HG02973 (cell line): ENCODE measurements at regions not wholly inside any gene's neighbourhood (a gene's known extent, or its start where the extent isn't known, plus 50 kb on each side); places are given as distances from the start of the nearest gene placed in this dataset.
"Not testable (repeated sequence)": the region's sequence is repeated elsewhere in the genome, so short reads cannot be mapped to it uniquely, and the experiment has no call there.

Experiments used
- ATAC-seq: cut with Tn5 transposase; IDR thresholded peaks from one replicate; pipeline ENCODE4 v1.9.1; 2021; ENCODE audit warnings: moderate library complexity; ENCODE audit not compliant: unreplicated experiment

- not testable (repeated sequence) for ATAC-seq
These were observed 136.4 kb upstream of the FAM174A start for GRCh38 chr5:100398815-100399214.

- not testable (repeated sequence) for ATAC-seq
These were observed 155.8 kb upstream of the FAM174A start for GRCh38 chr5:100379254-100379858.

DNA sequence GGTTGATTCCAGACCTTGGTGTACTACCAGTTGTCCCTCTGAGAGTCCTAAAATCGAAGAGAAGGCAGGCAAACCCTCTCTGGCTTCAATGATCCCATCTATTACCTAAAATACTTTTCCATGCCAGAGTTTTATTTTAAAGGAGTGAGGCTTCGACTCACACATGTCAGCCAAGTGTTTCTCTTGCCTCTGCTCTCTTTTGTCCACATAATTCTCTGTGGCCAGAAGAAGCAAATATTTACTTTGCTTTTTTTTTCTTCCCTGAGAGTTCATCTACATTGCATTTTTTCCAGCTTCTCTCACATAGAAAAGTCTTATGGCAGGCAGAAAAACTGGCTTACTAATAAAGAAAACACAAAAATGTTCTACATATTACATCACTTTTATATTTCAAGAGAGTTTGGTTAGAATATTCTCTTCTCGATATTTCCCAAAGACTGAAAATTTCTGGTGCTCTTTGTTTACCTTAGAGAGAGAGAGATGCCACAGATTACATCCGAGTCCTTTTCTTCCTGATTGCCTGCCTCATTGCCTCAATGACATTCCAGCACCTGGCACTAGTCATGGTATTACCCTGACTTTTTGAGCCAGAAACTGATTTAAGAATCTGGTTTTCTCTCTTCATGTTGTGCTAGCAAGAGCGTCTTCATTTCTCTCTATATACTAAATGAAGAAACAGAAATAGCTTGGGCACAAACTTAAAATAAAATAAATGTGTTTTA is 170.3 kb upstream of the FAM174A start:
- ATAC-seq = not testable (repeated sequence)

GRCh38 chr5:100364343-100364742 is 170.8 kb upstream of the FAM174A start:
- ATAC-seq = not testable (repeated sequence)

DNA sequence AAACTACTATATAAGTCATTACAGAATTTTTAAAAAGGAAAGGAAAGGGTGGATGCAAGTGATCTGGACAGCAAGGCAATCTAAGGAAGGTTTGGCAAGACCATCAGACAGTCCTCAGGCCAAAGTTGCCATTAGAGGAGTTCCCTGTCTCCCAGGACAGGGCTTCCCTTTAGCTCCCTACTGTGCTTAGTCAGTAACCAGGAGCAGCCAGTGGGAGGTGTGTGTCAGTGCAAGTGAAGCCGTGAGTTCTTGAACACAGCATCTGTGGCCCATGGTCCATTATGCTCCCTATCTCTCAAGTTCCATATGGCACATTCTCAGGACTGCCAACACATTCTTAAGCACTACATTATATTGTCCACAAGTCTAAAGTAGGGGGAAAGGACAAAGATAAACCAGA is 175.2 kb upstream of the FAM174A start:
- ATAC-seq = not testable (repeated sequence)

DNA sequence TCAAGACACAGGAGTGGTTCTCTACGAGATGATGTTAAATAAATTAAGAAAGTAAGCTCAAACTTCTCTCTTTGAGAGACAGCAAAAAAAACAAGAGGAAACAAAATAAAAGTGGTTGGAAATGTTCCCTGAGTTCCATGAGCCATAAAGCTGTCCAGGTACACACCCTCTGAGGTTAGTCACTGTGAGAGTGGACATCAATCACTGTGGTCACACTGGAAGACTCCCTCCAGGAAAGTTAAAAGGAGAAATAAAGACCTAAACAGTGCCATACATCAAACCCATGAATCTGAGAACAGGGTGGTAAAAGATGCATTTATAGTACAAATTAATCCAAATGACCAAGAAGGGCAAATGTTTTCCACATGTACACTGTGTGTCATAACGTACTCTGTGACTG is 188.9 kb upstream of the FAM174A start:
- not testable (repeated sequence) for ATAC-seq

DNA sequence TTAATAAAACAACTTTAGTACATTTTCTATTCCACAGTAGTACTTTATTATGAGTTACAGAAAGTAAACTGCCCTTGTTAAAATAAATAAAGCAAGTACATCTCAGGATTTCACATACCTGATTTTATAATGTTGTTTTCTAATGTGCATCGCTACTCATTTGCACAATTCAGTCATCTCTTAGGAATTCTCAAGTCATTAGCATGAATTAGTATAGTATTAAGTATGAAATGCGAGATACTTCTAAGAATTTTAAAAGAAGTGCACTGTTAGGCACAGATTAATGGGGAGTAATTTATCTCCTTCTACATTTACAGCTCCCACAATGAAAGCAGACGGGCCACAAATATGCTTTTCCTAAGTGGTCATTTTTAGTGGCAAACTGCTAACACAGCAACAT is 193.7 kb upstream of the FAM174A start:
- ATAC-seq = not testable (repeated sequence)

- ATAC-seq = no peak
These were observed 212.7 kb upstream of the FAM174A start for GRCh38 chr5:100322483-100322882.

DNA sequence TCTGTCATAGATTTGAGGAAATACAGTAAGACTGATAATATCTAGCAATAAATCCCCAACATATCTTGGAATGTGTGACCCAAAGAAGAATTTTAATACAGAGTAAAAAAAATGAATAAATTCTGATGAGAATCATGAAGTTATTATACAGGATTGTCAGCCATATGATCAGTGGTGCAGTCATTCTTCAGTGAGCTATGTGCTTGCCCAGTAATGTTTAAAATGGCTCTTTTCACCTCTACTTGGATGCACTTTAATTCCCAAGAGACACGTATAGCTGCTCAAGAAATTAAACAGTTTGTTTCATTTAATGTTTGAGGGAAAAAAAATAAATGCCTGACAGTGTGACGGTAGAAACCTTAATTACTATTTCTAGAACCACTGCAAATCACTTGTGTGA is 215.3 kb upstream of the FAM174A start:
- no peak for ATAC-seq

DNA sequence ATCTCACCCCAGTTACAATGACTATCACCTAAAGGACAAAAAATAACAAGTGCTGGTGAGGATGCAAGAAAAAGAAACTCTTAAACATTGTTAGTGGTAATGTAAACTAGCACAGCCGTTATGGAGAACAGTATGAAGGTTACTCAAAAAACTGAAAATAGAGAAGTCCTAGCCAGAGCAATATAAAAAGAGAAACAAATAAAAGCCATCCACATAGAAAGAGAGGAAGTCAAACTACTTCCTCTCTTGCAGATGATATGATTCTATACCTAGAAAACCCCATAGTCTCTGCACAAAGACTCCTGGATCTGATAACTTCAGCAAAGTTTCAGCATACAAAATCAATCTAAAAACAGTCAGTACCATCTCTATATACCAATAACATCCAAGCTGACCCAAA is 221.5 kb upstream of the FAM174A start:
- ATAC-seq = no peak

- no peak for ATAC-seq
These were observed 223.4 kb upstream of the FAM174A start for GRCh38 chr5:100311806-100312205.

DNA sequence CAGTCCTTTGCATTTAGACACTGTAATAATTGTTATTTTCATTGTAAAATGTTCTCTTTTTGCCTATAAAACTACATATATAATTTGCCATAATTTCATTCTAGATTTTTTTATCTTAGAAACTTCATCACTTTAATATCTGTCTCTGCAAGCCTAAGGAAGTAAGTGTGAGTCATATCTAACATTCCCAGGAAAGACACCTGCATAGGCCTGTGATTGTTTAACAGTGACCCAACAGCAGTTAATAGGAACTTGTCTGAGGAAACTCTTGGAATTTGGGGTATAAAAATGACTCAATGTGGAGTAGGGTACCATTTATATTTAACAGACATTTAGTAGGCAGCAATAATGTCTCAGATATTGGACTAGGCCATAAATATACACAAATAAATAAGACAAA is 229.2 kb upstream of the FAM174A start:
- no peak for ATAC-seq

DNA sequence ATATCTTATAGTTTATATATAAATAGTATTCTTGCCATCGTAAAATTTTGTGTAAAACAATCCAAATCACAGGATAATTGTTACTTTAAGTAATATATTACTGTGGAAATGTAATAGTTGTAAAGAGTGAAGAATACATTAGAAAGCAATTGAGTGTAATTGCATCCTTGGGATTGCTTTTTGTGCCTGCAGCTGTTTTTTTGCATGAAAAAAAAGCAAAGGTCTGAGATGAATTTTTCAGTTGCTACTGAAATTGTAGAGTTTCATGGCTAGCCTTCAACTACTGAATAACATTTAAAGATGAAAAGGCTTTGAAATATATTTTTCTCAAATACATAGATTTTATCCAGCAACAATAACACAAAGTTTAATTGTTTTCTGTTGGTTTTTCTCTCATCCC is 232.0 kb upstream of the FAM174A start:
- no peak for ATAC-seq

GRCh38 chr5:100299261-100299660 is 235.9 kb upstream of the FAM174A start:
- ATAC-seq = no peak

GRCh38 chr5:100276071-100276470 is 259.1 kb upstream of the FAM174A start:
- no peak for ATAC-seq

DNA sequence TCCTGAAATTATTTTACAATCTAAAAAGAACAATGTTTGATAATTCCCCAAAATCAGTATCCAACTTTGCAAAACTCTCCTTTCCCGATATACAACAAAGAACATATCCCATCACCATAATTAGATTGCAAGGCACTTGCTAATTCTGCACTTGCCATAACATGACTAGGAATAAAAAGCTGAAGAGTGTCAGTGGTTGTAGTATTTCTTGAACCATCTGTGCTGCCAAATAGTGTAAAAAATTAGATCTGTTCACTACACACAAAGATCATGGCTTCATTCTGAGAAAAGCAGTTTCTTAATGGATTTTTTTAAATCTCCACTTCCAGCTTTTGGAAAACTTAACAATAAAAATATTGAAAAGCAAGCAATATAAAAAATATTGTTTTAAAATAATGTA is 259.5 kb upstream of the FAM174A start:
- ATAC-seq = no peak

GRCh38 chr5:100273846-100274580 is 261.2 kb upstream of the FAM174A start:
- ATAC-seq = no peak

DNA sequence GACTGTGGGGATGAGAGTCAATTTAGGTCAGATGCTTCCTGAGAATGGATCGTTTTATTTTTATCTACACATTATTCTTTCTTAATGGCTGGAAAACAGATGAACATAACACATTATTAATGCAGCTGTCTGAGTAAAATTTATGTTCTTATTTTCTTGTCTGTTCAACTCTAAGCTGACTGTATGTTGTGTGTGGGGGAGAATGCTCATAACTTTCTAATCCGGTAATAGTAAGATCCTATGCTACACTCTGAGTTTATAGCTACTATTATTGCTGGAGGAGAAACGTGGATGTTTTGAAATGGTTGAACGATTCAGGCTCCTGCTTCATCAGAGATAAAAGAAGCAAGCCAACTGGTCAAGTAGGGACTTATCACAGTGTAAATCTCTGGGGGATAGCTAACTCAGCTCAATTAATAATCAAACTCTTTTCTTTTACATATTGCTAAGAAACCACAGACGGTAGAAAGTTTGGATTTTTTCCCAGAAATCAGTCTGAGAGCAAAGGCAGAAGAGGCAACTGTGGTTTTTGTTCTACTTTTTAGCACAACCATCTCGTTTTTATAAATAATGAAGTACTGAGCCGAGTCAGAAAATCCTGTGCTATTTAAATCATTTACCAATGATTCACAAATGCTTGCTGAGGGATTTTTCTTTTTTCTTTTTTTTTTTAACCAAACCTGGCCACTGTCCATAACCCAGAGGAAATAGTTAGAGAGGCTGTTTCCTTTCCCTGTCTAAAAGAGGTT is 265.0 kb upstream of the FAM174A start:
- peak; percentile 53 for ATAC-seq

DNA sequence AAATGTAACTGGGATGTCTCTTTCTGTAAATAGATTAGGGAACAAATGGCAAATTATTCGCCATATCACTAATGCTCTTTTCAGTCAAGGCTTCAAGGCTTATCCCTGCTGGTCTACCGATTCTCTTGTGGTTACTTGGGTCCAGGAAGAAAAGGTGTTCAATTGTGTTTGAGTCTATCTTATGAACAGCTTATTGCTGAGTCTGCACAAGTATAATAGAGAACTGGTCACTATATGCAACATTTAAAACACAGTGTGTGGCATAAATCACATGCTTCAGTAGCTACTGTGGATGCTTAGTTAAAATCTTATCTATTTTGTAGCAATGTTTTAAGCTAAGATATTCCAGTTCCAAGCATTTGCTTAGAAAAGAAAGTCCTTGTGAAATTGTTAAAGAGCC is 274.2 kb upstream of the FAM174A start:
- no peak for ATAC-seq

DNA sequence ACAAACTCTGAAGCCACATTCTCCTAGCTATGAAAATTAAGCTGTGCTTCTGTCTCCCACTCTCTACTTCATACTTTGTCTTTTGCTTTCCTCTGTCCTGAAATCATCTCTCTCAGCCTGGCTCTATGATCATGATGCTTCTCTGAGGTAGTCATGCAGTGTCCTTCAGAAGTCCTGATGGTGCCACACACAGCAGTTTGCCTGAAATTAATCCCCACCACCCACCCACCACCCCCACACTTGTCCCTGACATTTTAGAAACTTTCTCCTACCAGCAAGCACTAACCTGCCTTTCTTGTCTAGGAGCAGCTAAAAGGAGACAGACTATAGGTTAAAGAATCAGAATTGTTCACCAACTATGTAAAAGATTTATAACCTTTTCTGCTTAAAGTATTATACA is 282.2 kb upstream of the FAM174A start:
- ATAC-seq = no peak

GRCh38 chr5:100252037-100252436 is 283.1 kb upstream of the FAM174A start:
- ATAC-seq = no peak
